Aorta (tissue), 5 donors: ENCODE measurements at regions not wholly inside any gene's neighbourhood (a gene's known extent, or its start where the extent isn't known, plus 50 kb on each side); places are given as distances from the start of the nearest gene placed in this dataset.

Source experiments
- ATAC-seq: fragments of 200-7000 bp; cut with Tn5 transposase; one replicate; pipeline ENCODE4 v1.9.1; 2022; ENCODE audit warnings: moderate library complexity; ENCODE audit not compliant: low FRiP score
- DNase-seq, 2 donors: peaks; one replicate each; pipeline ENCODE4 v3.0.0-alpha.2; 2020
- H3K27ac ChIP-seq, 2 donors: one replicate each; pipeline ENCODE4 v1.5.1; 2013; ENCODE audit warnings: low read length in 2 of 2, mild to moderate bottlenecking in 2 of 2, moderate library complexity in 2 of 2, control low read depth in 1 of 2, inconsistent platforms in 1 of 2, low read depth in 1 of 2
- H3K27me3 ChIP-seq, 2 donors: one replicate each; pipeline ENCODE4 v1.6.1; 2013; ENCODE audit warnings: control low read depth in 1 of 2, low read length in 1 of 2, mild to moderate bottlenecking in 1 of 2, moderate library complexity in 1 of 2; ENCODE audit not compliant: insufficient read depth in 2 of 2, control insufficient read depth in 1 of 2
- H3K36me3 ChIP-seq, 2 donors: one replicate each; pipeline ENCODE4 v1.6.1; 2013; ENCODE audit warnings: control low read depth in 1 of 2, low read length in 1 of 2, mild to moderate bottlenecking in 1 of 2; ENCODE audit not compliant: insufficient read depth in 2 of 2, control insufficient read depth in 1 of 2
- H3K4me1 ChIP-seq, 2 donors: one replicate each; pipeline ENCODE4 v1.6.1; 2013; ENCODE audit warnings: low read length in 2 of 2, control low read depth in 1 of 2, mild to moderate bottlenecking in 1 of 2, moderate library complexity in 1 of 2; ENCODE audit not compliant: insufficient read depth in 2 of 2, control insufficient read depth in 1 of 2
- H3K4me3 ChIP-seq, 2 donors: one replicate each; pipeline ENCODE4 v1.5.1; 2013; ENCODE audit warnings: low read length in 2 of 2, control low read depth in 1 of 2, mild to moderate bottlenecking in 1 of 2
- H3K9me3 ChIP-seq: one replicate; pipeline ENCODE4 v1.6.1; 2013; ENCODE audit warnings: mild to moderate bottlenecking, low read length; ENCODE audit not compliant: control insufficient read depth
- WGBS, 2 donors: extraction: QIAGEN DNeasy Blood & Tissue Kit; methylation state at CpG; one replicate each; pipeline ENCODE4 v1.1.7; 2013; 5-methylcytosine and 5-hydroxymethylcytosine counted together
- intact Hi-C, 2 donors: fragments of 100-400 bp; cut with DNase I; formaldehyde crosslinking; loops; one replicate each; pipeline versions ENCODE4 v1.14.2 to v1.15.0; 2022
- donor health status: healthy with polysubstance abuse.
- donor health status: Bipolar disorder and iron deficiency.
- donor health status: DM: no; HTN: no; CAD: no.
- donor health status: DM: no; HTN: no; CAD: no.
- donor health status: DM: yes; HTN: yes; CAD: no.

DNA sequence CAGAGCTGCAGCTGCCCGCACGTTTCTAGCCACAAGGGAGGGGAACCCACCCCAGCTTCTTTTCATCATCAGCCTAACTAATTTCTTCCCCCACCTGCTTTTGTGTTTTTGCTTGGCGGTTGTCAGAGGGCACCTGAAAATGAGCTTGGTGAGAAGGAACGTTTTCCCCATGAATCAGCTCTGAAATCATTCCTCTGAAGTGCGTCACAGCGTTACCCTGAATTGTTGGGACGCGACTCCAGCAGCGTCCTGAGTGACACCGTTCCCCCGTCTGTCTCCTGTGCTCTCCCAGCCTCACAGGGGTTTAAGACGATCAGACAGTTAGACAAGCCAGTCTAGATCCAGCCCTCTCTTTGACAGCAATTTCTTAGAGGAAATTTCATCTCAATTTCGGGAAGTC is 722.9 kb upstream of the EEF2KMT start:
- WGBS, 2 donors: 75 to 78% methylated on average over 13 of the region's 13 CpGs
- no peaks in the 10 kb centered on the region for H3K36me3 ChIP-seq
- intact Hi-C loops: no loop called here
- no peak for ATAC-seq
- H3K9me3 ChIP-seq: no peaks in the 10 kb centered on the region
- no peak overlapping the region for H3K4me3 ChIP-seq
- DNase-seq: no peak
- H3K27me3 ChIP-seq: no peaks in the 10 kb centered on the region
- H3K4me1 ChIP-seq: no peaks in the 10 kb centered on the region
- no peak overlapping the region for H3K27ac ChIP-seq

DNA sequence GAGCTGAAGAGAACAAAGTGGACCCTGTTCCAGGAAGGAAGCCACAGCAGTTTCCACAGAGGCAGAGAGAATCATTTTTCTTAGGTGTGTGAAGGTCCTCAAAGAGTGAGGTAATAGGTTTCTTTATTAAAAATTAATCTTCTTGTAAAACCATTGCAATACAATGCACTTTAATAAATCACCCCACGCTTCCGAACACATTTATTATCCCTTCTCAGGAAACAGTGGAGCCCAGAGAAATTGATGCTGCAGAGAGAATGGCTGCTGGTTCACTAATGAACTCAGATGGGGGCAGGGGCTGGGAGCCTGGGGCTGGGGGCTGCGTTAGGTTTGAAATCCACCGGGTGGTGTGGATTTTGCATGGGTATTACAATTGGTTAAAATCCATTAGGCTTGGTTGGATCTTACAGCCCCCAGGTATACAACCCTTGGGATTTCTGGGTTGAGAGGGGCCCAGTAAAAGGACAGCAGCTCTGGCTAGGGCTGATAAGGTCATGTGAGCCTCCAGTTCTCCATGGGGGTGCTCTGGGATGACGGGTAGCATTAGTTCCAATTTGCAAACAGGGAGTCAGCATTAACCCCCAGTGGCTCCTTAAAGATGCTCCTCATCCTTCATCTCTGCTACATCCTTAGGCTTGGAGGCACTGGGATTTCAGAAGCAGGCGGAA is 718.1 kb upstream of the EEF2KMT start:
- Histone ChIP-seq H3K36me3 (no peaks in the 10 kb centered on the region), H3K9me3 (no peaks in the 10 kb centered on the region), H3K27ac (no peak overlapping the region), H3K27me3 (no peaks in the 10 kb centered on the region), H3K4me1 (no peaks in the 10 kb centered on the region), H3K4me3 (no peak overlapping the region)
- DNase-seq (no peak), ATAC-seq (no peak)
- WGBS, 2 donors: 60 to 65% methylated on average over 6 of the region's 6 CpGs
- intact Hi-C loops: no loop called here

DNA sequence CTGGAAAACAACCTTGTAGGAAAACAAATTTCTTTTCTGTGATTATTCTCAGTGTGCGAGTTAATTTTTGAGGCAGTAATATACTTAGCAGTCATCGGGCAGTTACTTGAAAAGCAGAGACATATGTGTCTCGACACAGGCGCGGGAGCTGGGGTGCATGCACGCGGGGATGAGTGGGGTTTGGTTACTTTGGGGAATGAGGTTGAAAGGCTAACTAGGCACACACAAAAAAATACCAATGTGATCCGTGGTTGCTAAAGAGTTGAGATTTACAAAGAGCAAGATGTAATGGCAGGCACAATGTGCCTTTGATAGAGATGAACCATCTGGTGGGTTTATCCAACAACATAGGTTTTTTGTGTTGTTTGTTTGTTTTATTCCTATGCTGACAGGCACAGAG is 703.8 kb upstream of the EEF2KMT start:
- Histone ChIP-seq H3K4me3 (no peak overlapping the region), H3K36me3 (no peaks in the 10 kb centered on the region), H3K27ac (no peak overlapping the region), H3K4me1 (no peaks in the 10 kb centered on the region), H3K27me3 (no peaks in the 10 kb centered on the region), H3K9me3 (peaks cover 3% of the 10 kb centered on the region)
- ATAC-seq (no peak), DNase-seq (no peak)
- 89 to 91% methylated on average over 8 of the region's 8 CpGs for WGBS, 2 donors
- intact Hi-C loops: no loop called here

DNA sequence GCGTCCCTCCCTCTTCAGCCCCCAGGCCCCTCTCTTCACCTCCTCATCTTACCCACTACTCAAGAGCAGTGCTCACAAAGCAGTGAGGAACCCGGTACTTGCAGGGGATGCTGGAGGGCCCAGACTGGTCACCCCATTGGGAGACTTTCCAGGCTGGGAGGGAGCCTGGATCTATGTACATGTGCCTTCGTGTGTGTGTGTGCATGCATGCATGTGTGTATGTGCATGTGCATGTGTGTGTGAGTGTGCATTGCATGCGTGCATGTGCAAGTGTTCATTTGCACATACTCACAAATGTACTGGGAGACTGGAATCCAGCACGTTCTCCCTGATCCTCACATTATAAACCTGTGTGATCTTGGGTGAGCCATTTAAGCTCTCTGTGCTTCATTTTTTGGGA is 696.0 kb upstream of the EEF2KMT start:
- Histone ChIP-seq H3K4me1 (no peaks in the 10 kb centered on the region), H3K27ac (no peak overlapping the region), H3K36me3 (no peaks in the 10 kb centered on the region), H3K4me3 (no peak overlapping the region), H3K9me3 (no peaks in the 10 kb centered on the region), H3K27me3 (no peaks in the 10 kb centered on the region)
- ATAC-seq: no peak
- no peak for DNase-seq
- intact Hi-C loops: no loop called here
- WGBS, 2 donors: 68 to 74% methylated on average over 5 of the region's 5 CpGs

DNA sequence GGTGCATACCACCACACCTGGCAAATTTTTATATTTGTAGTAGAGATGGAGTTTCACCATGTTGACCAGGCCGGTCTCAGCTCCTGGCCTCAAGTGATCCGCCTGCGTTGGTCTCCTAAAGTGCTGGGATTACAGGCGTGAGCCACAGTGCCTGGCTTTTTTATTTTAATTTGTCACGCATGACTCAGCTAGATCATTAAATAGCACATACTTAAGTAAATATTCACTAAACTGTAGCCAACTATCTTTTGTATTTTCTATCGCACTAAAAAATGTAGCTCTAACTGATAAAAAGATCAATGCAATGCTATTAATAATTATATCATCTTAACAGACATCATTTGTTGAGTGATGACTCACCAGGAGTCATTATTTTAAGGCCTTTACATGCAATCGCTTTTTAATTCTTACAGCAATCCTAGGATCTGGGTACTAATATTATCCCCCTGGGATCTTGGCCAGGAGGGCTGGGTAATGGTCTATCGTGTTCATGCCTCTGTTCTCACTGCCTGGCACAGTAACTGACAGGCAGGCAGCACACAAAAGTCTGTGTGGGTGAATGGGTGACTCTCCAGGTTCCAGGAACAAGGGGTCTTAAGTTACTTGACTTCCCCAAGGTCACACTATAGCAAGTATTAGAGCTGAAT is 693.5 kb upstream of the EEF2KMT start:
- DNase-seq (no peak), ATAC-seq (no peak)
- WGBS, 2 donors: 64 to 72% methylated on average over 8 of the region's 8 CpGs
- Histone ChIP-seq H3K27me3 (no peaks in the 10 kb centered on the region), H3K4me3 (no peak overlapping the region), H3K36me3 (no peaks in the 10 kb centered on the region), H3K4me1 (no peaks in the 10 kb centered on the region), H3K9me3 (no peaks in the 10 kb centered on the region), H3K27ac (no peak overlapping the region)
- intact Hi-C loops: no loop called here

DNA sequence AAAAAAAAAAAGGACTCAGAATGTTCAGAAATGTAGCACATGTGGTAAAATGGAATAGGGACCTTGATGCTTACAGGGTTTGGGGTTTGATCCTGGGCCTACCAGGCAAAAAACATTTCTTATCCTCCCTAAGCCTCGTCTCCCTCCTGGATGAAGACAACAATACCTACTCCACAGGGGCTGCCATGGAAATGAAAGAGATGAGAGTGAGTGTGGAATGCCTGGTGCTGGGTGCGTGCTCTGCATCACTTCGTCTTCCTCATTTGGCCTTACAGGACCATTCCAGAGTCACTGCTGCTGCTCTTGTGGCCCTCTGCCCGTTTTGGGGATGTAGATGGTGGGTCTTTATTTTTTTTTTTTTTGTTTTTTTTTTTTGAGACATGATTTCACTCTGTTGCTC is 692.9 kb upstream of the EEF2KMT start:
- Histone ChIP-seq H3K9me3 (no peaks in the 10 kb centered on the region), H3K27ac (no peak overlapping the region), H3K27me3 (no peaks in the 10 kb centered on the region), H3K36me3 (no peaks in the 10 kb centered on the region), H3K4me3 (no peak overlapping the region), H3K4me1 (no peaks in the 10 kb centered on the region)
- intact Hi-C loops: no loop called here
- no peak for ATAC-seq
- WGBS, 2 donors: 37 to 43% methylated on average over 4 of the region's 4 CpGs
- DNase-seq: no peak

DNA sequence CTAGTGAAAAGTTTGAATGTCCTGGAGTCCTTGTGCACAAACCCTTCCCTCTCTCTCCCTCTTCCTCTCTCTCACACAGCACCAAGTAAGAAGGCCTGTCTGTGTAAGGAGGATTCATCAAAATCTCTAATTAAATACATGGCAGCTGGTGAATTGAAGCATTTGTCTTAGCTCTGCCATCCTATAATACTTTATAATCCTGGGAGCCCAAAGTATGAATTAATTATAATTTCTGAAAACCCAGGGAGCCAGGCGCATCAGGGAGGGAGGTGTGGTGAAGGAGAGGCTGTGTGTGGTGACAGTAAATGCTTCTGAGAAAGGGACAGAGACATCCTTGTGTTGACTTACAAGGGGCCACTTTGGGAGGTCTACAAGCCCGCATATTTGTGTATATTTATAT is 691.4 kb upstream of the EEF2KMT start:
- intact Hi-C loops: no loop called here

DNA sequence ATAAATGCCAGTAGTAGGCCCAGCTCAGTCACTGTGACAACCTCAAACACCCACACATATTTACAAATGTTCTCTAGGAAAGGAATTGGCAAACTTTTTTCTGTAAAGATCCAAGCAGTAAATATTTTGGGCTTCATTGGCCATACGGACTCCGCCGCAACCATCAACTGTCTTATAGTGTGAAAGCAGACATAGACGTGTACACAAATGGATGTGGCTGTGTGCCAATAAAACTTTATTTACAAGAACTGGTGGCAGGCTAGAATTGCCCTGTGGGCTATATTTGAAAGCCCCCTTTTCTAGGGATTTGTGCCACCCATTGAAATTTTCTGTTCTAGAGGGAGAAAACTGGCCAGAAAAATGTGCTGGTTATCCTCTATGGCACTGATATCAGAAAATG is 683.8 kb upstream of the EEF2KMT start:
- DNase-seq: no peak
- ATAC-seq: no peak
- WGBS, 2 donors: 89 to 94% methylated on average over 4 of the region's 4 CpGs
- H3K4me1 ChIP-seq: no peaks in the 10 kb centered on the region
- no peak overlapping the region for H3K27ac ChIP-seq
- peaks cover 2% of the 10 kb centered on the region for H3K9me3 ChIP-seq
- H3K4me3 ChIP-seq: no peak overlapping the region
- no peaks in the 10 kb centered on the region for H3K36me3 ChIP-seq
- H3K27me3 ChIP-seq: no peaks in the 10 kb centered on the region
- intact Hi-C loops: no loop called here

More for the DNA sequence above, 691.4 kb upstream of the EEF2KMT start:
- WGBS, 2 donors: 63 to 78% methylated on average over 2 of the region's 2 CpGs
- Histone ChIP-seq H3K27me3 (no peaks in the 10 kb centered on the region), H3K4me3 (no peak overlapping the region), H3K4me1 (no peaks in the 10 kb centered on the region), H3K27ac (no peak overlapping the region), H3K9me3 (no peaks in the 10 kb centered on the region), H3K36me3 (no peaks in the 10 kb centered on the region)
- no peak for ATAC-seq
- no peak for DNase-seq

DNA sequence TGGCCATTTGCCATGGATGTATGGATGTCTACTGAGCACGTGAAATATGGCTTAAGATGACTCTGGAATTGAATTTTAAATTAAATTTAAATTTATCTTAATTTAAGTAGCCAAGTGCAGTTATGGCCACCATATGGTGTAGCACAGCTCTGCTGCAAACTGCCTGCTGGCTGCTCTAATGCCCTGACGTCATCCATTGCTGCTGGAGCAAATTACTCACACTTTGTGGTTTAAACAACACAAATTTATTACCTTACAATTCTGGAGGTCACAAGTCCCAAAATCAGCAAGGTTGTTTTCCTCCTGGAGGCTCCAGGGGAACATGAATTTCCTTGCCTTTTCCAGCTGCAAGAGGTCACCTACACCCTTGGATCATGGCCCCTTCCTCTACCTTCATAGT is 679.3 kb upstream of the EEF2KMT start:
- H3K36me3 ChIP-seq: no peaks in the 10 kb centered on the region
- H3K27me3 ChIP-seq: no peaks in the 10 kb centered on the region
- DNase-seq (no peak), ATAC-seq (no peak)
- no peaks in the 10 kb centered on the region for H3K9me3 ChIP-seq
- H3K27ac ChIP-seq: no peak overlapping the region
- H3K4me3 ChIP-seq: no peak overlapping the region
- intact Hi-C loops: no loop called here
- H3K4me1 ChIP-seq: no peaks in the 10 kb centered on the region
- 46 to 64% methylated on average over 2 of the region's 2 CpGs for WGBS, 2 donors
